CD4-positive, alpha-beta T cell treated with Interleukin-15 for 1 hour (primary cell): ENCODE measurements at regions not wholly inside any gene's neighbourhood (a gene's known extent, or its start where the extent isn't known, plus 50 kb on each side); places are given as distances from the start of the nearest gene placed in this dataset.

Experiments used
- DNase-seq: peaks from one replicate; pipeline ENCODE4 v3.0.0-alpha.2; 2020

GRCh38 chrX:139112432-139112831 lies 400.9 kb upstream of the FGF13 start:
- no peak for DNase-seq

- no peak for DNase-seq
Measured at GRCh38 chrX:139106069-139106468, 394.6 kb upstream of the FGF13 start.

- DNase-seq: no peak
Measured at GRCh38 chrX:139094671-139095592, 383.4 kb upstream of the FGF13 start.

- no peak for DNase-seq
Measured at GRCh38 chrX:139093201-139093600, 381.7 kb upstream of the FGF13 start.

- DNase-seq: no peak
Measured at GRCh38 chrX:139091878-139092277, 380.4 kb upstream of the FGF13 start.

DNA sequence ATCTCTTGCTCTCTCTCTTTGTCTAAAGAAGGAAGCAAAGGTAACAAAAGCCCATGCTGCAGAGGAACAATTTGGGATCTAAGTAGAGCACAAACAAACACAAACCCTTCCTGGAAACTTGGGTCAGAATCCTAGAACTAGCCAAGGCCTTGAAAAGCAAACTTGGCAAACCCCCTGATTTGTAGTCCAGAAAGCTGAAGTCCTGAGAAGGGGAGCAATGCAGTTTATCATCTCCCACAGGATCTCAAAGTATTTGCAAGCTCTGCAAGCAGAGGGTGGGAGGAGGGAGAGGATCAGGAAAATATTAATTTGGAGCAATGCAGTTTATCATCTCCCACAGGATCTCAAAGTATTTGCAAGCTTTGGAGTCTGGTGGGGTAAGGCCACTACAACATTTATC lies 379.5 kb upstream of the FGF13 start:
- DNase-seq: no peak

DNA sequence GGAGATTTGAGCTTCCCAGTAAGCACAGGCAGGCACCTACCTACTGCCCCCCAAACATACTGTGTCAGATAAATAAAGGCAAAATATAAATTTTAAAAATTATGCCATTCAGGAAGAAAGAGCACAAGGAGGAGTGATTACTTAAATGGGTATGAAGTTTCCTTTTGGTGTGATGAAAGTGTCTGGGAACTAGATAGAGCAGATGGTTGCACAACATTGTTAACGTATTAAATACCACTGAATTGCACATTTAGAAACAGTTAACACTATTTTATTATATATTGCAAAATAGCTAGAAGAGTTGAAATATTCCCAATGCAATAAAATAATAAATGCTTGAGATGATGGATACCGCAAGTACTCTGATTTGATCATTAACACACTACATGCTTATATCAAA lies 374.7 kb upstream of the FGF13 start:
- no peak for DNase-seq

DNA sequence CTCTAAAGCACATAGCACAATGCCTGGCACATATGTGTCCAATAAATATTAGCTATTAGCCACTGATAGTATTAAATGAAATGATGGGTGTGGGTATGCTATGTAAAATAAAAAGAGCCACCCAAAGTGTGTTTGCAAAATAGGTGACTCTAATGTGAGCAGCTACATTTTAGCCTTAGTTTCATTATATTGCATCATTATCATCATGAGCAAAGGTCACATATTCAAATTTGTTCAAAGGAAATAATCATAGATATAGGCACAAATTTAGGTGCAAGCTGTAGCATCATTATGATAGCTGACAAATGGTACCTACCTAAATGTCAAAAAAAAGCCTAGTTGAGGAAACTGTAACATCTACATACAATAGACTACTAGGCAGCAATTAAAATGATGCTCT lies 373.9 kb upstream of the FGF13 start:
- DNase-seq: no peak

DNA sequence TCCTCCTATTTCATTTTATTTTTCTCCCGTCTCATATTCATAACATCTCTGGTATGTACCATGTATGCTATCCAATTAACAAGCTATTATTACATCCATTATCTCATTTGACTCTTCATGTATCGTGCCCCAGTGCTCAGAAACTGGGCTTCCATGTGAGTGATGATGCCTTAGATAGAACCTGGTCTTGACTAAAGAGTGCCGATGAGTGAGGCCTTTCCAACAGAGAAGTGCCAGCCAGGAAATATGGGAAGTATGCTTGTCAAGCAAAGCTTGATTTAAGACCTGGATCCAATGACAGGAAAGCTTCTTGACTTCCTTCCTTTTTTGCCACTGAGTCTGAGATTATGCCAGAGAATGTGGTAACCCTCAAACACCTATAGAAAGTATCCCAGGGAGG lies 371.7 kb upstream of the FGF13 start:
- DNase-seq: no peak

DNA sequence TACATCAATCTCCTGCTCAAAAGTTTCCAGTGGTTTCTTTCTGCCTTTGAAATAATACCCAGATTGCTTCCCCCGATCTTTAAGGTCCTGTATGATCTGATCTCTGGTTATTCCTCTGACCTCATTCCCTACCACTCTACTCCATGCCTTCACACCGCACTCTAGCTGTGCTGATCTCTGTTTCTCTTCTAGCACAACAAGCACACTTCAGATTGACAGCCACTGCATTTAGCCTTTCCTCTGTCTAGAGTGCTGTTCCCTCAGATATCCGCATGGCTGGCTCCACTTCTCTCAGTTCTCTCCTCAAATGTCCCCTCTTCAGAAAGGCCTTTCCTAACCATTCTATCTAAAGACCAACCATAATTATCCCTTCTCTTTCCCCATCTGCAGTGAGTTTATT lies 370.4 kb upstream of the FGF13 start:
- no peak for DNase-seq

DNA sequence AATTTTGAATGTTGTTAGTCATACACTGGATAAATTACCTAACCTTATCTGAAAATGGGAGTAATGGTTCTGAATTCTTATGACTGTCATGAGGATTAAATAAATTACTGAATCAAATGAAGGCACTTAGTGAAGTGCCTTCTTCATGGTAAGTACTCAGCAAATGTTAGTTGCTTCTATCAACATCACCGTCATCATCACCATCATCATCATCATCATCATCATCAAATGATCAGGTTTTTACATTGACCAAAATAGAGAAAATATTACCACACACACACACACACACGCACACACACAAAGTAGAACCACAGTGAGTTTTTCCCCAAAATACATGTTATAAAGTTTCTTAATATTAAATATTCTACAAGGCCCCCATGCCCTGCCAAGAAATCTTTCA lies 368.3 kb upstream of the FGF13 start:
- DNase-seq: no peak

- DNase-seq: no peak
Measured at GRCh38 chrX:139078761-139079280, 367.3 kb upstream of the FGF13 start.

GRCh38 chrX:139078342-139078741 lies 366.8 kb upstream of the FGF13 start:
- DNase-seq: no peak

DNA sequence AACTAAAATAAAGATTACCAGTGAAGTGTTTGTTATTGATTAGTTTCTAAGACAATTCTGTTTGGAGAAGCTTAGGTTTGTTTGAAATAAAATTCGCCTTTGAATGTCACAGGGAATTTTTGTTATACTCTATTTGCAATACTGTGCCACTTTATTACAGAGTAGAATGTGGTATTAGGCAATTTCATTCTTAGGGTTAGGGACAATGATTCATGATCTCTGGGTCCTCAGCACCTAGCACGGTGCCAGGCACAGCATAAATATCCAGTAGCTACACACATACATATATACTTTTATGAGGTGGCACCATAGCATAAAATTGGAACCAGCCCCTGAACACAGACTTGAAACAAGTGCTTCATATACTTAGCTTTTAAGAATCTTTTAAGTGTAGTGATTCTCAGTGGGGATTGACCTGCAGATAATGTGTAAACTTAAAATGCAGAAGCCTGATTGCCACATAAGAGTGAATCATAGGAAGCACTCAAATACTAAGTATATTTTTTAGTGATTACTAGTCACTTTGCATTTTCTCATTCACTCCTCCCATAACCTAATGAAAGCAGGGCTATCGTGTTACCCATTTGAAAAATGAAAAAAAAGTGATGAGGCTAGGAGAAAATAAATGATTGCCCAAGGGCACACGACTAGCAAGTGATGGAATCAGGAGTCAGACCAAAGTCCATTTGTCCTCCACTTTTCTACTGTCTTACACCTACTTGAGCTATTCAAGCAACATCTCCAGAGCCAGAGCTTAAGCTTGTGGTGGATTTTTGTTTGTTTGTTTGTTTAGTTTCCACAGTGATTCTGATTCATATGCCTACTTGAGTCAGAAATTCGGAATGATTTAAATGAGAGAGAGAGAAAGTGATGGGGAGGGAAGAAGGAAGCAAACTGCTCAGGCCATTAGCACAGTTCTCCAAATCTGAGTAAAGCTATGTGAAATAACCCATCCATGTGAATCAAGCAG lies 366.0 kb upstream of the FGF13 start:
- DNase-seq: no peak

DNA sequence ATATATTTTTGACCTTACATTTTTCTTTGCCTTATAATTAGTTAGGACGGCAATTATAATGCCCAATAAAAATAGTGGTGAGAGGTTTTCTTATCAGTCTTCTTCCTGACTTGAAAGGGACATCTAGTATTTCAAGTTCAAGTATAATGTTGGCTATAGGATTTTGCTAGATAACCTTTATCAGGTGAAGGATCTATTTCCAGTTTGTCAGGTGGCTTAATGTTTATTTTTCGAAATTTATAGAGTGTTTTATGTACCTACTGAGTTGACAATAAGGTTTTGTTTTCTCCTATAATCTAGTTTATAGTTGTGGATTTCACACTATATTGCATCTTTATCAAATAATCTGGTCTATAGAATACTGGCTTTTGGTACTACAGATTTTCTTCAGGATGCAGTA lies 351.8 kb upstream of the FGF13 start:
- no peak for DNase-seq

DNA sequence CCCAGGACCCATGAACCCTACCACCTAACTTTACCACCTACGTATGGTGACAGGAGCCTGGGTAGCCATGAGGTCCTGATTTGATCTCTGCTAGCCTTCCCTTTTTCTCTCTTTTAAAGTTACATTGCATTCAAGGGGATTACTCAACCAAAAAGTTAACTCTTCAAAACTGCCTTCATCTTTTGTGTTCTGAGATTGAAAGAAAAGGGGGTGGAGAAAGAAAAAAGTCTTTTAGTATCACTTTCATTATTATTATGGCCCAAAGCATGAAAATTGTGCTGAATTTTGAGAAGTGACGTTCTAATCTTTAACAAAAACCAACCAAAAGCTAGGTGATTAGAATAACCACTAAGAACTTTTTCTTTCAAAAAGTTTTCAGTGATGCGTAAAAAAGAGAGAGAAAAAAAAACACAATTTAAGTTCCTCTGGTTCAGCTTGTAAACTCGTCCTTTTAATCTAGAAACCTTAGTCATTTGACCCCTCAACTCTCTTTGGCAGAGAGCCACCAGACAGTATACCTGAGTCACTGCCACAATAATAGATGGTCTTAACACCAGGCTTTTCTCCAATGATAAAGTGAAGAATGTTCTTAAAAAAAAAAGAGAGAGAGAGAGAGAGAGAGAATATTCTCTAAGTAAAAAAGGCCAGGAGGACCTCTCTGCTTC lies 347.4 kb upstream of the FGF13 start:
- DNase-seq: no peak

DNA sequence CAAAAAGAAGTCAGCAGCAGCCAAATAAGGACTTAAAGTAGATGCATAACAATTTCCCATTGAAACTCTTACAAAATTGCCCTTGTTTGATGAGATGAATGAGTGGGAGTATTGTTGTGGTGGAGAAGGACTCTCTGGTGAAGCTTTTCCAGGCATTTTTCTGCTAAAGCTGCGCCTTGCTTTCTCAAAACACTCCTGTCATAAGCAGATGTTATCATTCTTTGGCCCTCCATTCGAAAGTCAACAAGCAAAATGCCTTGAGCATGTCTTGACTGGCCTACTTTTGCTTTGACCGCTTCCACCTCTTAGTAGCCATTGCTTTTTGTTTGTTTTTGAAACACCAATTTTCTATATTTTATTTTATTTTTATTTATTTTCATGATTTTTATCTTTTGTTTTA lies 340.9 kb upstream of the FGF13 start:
- no peak for DNase-seq

DNA sequence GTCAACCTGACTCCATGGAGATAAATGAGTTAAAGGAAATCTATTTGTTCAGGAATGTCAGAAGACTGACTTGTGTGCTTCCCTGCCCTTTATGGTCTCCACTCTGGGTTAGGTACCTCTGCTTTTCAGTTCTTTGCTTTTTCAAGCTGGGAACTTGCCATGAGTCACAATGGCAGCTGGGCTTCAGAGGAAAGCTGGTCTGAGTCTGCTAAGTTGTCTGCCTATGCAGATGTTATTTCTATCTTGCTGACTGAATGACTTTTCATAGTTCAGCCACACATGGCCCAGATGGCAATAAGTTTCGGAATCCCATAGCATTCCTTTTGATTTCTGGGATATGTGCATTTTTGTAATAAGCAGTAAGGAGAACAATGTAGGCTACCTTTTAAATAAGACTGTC lies 337.9 kb upstream of the FGF13 start:
- no peak for DNase-seq

- DNase-seq: no peak
Measured at GRCh38 chrX:139044680-139045079, 333.2 kb upstream of the FGF13 start.

DNA sequence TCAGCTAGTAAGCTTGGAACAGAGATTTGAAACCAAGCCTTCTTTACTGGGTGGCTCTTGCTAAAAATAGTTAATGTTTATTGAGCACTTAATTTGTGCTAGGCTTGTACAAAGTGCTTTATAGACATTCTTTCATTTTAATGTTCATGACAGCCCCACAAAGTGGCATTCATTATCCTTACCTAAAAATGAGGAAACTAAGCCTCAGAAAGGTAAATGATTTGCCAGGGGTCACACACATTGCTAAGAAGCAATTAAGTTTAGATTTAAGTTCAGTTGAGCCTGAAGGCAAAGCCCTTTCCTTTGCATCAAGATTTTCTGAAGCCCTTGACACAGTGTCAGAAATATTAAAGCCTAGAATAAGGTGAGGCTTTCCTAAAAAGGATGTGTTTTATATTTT lies 327.5 kb upstream of the FGF13 start:
- no peak for DNase-seq

- DNase-seq: no peak
Measured at GRCh38 chrX:139026811-139027210, 315.3 kb upstream of the FGF13 start.

GRCh38 chrX:139026406-139026805 lies 314.9 kb upstream of the FGF13 start:
- no peak for DNase-seq

DNA sequence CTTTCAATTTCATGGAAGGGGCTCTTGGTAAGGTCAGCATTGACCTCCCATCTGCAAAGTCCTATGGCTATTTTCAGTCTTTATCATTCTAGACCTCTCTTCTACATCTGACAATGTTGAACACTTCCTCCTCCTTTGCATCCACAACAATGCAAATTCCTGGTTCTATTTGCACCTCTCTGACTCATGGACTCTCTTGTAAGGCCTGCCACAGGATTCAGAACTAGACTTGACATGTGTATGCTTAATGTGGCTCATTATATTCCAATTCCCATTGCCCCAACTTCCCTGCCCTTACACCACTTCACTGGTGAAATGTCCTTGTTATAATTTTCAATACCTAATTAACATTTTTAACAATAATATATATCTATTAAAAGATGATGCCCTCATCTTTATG lies 314.3 kb upstream of the FGF13 start:
- no peak for DNase-seq
